ENCODE measurements at regions not wholly inside any gene's neighbourhood (a gene's known extent, or its start where the extent isn't known, plus 50 kb on each side); places are given as distances from the start of the nearest gene placed in this dataset.
"Not testable (repeated sequence)": the region's sequence is repeated elsewhere in the genome, so short reads cannot be mapped to it uniquely, and the experiment has no call there.

DNA sequence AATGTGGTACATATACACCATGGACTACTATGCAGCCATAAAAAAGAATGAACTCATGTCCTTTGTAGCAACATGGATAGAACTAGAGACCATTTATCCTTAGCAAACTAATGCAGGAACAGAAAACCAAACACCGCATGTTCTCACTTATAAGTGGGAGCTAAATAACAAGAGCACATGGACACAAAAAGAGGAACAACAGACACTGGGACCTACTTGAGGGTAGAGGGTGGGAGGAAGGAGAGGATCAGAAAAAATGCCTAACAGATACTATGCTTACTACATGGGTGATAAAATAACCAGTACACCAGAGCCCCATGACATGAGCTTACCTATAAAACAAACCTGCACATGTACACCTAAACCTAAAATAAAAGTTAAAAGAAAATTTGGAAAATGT, 82.0 kb upstream of the ADRB2 start:
- TF ChIP-seq, protein P1, sequence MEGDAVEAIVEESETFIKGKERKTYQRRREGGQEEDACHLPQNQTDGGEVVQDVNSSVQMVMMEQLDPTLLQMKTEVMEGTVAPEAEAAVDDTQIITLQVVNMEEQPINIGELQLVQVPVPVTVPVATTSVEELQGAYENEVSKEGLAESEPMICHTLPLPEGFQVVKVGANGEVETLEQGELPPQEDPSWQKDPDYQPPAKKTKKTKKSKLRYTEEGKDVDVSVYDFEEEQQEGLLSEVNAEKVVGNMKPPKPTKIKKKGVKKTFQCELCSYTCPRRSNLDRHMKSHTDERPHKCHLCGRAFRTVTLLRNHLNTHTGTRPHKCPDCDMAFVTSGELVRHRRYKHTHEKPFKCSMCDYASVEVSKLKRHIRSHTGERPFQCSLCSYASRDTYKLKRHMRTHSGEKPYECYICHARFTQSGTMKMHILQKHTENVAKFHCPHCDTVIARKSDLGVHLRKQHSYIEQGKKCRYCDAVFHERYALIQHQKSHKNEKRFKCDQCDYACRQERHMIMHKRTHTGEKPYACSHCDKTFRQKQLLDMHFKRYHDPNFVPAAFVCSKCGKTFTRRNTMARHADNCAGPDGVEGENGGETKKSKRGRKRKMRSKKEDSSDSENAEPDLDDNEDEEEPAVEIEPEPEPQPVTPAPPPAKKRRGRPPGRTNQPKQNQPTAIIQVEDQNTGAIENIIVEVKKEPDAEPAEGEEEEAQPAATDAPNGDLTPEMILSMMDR (IDR thresholded peaks at IDR 0.05; ENCODE audit: poor library complexity): not testable (repeated sequence)
- TF ChIP-seq EZH2phosphoT487 (IDR thresholded peaks at IDR 0.05; ENCODE audit: low read depth, severe bottlenecking, unreplicated experiment); EZH2 (IDR thresholded peaks at IDR 0.05; ENCODE audit: borderline replicate concordance): not testable (repeated sequence)

Data from hepatocyte (in vitro differentiated cells).